ENCODE measurements at regions not wholly inside any gene's neighbourhood (a gene's known extent, or its start where the extent isn't known, plus 50 kb on each side); places are given as distances from the start of the nearest gene placed in this dataset.

GRCh38 chr4:151600432-151600831 is 160.4 kb downstream of the GATB start:
- TF ChIP-seq POGZ (CRISPR knock-in tag; IDR thresholded peaks at IDR 0.05) (no peak), ZNF431 (CRISPR knock-in tag; IDR thresholded peaks at IDR 0.05; ENCODE audit: borderline replicate concordance, low read depth) (no peak), BHLHE40 (IDR thresholded peaks at IDR 0.05; ENCODE audit: low read length) (no peak), CTCF (CRISPR knock-in tag; IDR thresholded peaks at IDR 0.05) (no peak), CAMTA2 (CRISPR knock-in tag; IDR thresholded peaks at IDR 0.05; ENCODE audit: borderline replicate concordance) (no peak), HNRNPK (IDR thresholded peaks at IDR 0.05; ENCODE audit: low read depth, low read length, poor library complexity, severe bottlenecking) (no peak), ZGPAT (CRISPR knock-in tag; IDR thresholded peaks at IDR 0.05) (no peak), SMAD3 (CRISPR knock-in tag; IDR thresholded peaks at IDR 0.05) (no peak), GTF2F1 (IDR thresholded peaks at IDR 0.05; ENCODE audit: low read length) (no peak), SAFB2 (CRISPR knock-in tag; IDR thresholded peaks at IDR 0.05; ENCODE audit: borderline replicate concordance, low read depth) (no peak), POLR2AphosphoS2 (IDR thresholded peaks at IDR 0.05; ENCODE audit: low read depth, low read length) (no peak), TFE3 (CRISPR knock-in tag; IDR thresholded peaks at IDR 0.05) (no peak)
